PC-9 (cell line): ENCODE measurements at regions not wholly inside any gene's neighbourhood (a gene's known extent, or its start where the extent isn't known, plus 50 kb on each side); places are given as distances from the start of the nearest gene placed in this dataset.

ENCODE experiments used
- EZH2 ChIP-seq: fragments of 200-600 bp; sonication (generic); IDR thresholded peaks from 2 replicates; pipeline ENCODE4 v1.8.0; 2017; ENCODE audit warnings: antibody characterized with exemption, low read depth
- TF ChIP-seq, protein P1 (sequence below): fragments of 200-600 bp; sonication (generic); conservative IDR thresholded peaks from 2 replicates; pipeline ENCODE4 v1.6.1; 2017; ENCODE audit warnings: mixed run types, antibody characterized with exemption, mild to moderate bottlenecking, moderate library complexity

DNA sequence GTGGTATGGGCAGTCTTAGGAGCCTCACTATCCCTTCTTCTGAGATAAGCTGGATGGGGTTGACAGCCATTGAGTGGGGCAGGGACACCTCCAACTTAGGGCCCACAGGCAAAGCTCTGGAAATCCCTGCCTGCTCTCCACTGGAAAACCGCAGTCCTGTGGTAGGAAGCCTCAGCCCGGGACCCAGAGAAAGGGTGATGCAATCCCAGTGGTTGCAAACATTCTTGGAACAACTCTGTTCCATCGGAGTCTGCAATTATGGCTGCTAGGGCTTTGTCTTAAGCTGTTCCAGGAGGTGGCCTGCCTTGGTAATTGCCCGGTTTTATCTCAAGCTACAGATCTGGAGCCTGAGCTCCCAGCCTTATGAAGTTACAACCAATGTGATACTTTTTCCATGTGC is 133.4 kb downstream of the DICER1 start:
- TF ChIP-seq EZH2 = no peak
- TF ChIP-seq, protein P1, sequence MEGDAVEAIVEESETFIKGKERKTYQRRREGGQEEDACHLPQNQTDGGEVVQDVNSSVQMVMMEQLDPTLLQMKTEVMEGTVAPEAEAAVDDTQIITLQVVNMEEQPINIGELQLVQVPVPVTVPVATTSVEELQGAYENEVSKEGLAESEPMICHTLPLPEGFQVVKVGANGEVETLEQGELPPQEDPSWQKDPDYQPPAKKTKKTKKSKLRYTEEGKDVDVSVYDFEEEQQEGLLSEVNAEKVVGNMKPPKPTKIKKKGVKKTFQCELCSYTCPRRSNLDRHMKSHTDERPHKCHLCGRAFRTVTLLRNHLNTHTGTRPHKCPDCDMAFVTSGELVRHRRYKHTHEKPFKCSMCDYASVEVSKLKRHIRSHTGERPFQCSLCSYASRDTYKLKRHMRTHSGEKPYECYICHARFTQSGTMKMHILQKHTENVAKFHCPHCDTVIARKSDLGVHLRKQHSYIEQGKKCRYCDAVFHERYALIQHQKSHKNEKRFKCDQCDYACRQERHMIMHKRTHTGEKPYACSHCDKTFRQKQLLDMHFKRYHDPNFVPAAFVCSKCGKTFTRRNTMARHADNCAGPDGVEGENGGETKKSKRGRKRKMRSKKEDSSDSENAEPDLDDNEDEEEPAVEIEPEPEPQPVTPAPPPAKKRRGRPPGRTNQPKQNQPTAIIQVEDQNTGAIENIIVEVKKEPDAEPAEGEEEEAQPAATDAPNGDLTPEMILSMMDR = no peak
